GM12875 (cell line): ENCODE measurements at regions not wholly inside any gene's neighbourhood (a gene's known extent, or its start where the extent isn't known, plus 50 kb on each side); places are given as distances from the start of the nearest gene placed in this dataset.

Experiments used
- H3K4me3 ChIP-seq: one replicate; pipeline ENCODE4 v1.5.1; 2011; ENCODE audit warnings: low read depth, low read length, control low read depth
- TF ChIP-seq, protein P1 (sequence below): IDR thresholded peaks from 2 replicates; pipeline ENCODE4 v1.5.1; 2011; ENCODE audit warnings: low read depth, mild to moderate bottlenecking, control low read depth, inconsistent platforms, low read length, moderate library complexity, borderline replicate concordance; ENCODE audit not compliant: insufficient read depth

DNA sequence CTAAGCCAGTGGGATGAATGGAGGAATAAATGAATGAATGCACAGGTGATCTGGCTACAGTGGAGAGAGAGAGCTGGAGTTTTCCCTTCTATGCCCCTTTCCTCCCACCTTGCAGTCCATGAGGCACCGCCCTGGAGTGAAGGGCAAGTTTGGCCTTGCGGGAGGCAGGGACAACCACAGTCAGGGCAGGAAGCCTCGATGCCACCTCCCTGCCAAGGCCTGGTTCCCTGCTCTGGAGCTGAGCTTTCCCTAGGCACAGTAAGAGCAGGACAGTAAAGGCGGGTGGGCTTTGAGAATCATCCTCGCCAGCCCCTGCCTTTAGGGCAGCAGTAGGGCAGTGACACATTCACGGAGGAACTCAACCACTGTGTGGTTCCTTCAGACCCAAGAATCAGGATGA lies 72.6 kb downstream of the RBFOX3 start:
- TF ChIP-seq, protein P1, sequence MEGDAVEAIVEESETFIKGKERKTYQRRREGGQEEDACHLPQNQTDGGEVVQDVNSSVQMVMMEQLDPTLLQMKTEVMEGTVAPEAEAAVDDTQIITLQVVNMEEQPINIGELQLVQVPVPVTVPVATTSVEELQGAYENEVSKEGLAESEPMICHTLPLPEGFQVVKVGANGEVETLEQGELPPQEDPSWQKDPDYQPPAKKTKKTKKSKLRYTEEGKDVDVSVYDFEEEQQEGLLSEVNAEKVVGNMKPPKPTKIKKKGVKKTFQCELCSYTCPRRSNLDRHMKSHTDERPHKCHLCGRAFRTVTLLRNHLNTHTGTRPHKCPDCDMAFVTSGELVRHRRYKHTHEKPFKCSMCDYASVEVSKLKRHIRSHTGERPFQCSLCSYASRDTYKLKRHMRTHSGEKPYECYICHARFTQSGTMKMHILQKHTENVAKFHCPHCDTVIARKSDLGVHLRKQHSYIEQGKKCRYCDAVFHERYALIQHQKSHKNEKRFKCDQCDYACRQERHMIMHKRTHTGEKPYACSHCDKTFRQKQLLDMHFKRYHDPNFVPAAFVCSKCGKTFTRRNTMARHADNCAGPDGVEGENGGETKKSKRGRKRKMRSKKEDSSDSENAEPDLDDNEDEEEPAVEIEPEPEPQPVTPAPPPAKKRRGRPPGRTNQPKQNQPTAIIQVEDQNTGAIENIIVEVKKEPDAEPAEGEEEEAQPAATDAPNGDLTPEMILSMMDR: no peak
- H3K4me3 ChIP-seq: no peak overlapping the region

DNA sequence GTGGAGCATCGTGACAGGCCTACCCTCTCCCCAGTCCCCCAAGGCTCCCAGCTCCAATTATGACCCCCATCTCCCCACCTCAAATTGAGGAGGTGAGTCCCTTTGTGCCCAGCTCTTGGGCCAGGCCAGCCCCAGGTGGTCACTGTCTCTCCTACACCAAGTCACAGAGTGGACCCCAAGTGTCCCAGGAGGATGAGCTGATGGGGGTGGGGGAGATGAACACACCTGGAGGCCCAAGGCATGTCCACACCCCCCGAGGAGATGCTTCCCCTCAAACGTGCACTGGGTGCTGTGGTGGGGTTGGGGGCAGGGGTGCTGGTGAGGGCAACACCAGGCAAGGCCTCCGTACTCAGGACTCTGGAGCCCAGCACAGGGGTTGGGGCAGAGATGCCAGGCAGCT lies 73.2 kb downstream of the RBFOX3 start:
- TF ChIP-seq, protein P1: no peak

DNA sequence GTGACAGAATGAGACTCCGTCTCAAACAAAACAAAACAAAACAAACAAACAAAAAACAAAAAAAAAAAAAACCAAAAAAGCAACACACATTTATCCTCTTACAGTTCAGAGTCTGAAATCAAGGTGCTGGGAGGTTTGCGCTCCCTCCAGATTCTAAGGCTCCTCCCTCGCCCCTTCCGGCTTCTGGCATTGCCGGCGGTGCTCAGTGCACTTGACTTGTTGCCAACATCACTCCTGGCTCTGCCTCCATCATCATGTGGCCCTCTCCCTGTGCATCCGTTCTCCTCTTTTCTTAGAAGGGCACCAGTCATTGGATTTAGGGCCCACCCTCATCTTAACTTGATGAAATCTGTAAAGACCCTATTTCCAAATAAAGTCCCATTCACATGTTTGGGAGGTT lies 73.8 kb downstream of the RBFOX3 start:
- TF ChIP-seq, protein P1: no peak
- H3K4me3 ChIP-seq: no peak overlapping the region

More for the DNA sequence above, 73.2 kb downstream of the RBFOX3 start:
- H3K4me3 ChIP-seq: no peak overlapping the region

DNA sequence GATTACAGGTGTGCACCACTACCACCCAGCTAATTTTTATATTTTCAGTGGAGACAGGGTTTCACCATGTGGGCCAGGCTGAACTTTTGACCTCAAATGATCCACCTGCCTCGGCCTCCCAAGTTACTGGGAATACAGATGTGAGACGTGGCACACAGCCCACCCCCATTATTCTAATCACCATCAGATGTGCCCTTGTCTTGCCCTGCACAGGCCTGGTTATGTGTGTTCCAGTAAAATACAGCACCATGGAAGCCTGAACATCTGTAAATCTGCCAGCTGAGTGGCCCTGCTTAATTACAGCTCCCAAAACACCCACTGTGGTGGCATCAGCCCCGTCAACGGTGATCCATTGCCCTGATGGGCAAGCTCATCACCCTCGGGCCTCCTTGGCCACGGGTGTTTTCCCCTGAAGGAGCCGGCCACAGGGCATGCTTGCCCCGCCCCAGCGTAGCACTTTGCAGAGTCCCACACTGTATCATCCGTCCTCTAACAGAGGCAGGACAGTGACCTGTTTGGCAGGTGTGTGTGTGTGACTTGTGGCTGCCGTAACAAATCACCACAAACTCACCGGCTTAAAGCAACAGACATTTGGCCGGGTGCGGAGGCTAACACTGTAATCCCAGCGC lies 74.5 kb downstream of the RBFOX3 start:
- TF ChIP-seq, protein P1: no peak
- no peak overlapping the region for H3K4me3 ChIP-seq

DNA sequence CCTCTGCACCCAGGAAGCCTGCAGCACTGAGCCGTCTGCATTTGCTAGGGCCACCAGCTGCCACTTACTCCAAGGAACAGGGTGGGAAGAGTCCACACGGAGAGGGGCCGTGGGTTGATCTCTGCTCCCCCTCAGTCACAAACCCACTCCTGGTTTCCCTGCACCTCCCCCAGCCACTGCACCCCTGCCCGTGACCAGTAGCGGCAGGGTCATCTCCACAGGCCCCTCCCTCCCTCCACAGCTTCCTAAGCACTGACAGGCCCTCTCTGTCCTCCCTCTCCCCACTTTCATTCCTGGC lies 75.2 kb downstream of the RBFOX3 start:
- TF ChIP-seq, protein P1: no peak
- H3K4me3 ChIP-seq: no peak overlapping the region

DNA sequence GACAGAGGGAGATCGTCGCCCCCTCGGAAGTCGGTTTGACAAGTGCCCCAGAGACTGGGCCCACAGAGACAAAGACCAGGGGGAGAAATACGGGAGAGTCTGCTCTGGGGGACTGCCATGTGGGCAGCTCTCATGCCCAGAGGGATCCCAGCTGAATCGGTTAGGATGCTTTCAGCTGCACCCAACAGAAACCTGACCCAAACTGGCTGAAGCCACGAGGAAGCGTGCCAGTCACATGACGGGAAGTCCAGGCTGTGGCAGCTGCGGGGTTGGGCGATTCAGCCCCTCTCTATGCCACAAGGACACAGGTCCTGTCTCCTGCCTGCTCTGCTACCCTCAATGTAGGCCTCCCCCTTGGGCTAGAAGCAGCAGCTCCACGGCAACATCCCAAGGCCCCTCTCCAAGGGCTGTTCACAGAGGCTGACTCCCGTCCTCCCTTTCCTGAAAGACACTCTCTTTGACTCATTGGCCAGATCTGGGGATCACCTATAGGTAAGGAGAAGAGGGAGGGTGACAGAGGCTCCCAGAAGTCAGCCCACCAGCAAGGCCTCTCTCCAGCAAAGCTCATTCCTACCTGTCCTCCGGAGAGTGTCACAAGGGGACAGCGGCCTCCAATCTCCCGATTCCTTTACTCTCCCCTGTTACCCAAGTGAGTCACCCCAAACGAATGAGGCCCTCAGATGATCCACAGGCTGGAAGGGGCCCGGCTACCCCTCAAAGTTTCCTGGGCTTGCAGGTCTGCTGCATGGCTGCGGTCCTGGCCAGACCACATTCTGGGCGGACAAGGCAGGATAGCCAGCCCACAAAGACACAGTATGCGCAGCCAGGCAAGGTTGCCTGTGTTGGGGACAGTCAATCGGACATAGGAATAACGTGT lies 75.8 kb downstream of the RBFOX3 start:
- no peak overlapping the region for H3K4me3 ChIP-seq
- TF ChIP-seq, protein P1: no peak

DNA sequence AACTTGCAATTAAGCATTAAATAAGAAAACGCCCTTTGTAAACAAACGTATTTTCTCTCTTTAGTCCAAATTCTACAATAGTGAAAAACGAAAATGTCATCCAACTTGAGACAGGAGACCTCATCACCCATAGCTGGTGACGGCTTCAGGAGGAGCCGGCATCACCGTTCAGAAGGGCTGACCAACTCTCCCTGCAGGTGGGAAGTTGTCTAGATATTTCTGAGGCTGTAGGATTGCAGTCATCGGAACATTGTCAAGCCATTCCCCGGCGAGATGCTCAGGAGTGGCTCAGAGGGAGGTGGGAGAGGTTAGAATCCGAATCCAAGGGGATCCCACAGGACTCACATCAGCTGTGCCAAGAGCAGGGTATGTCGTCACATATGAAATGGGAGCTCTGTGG lies 76.7 kb downstream of the RBFOX3 start:
- TF ChIP-seq, protein P1: no peak
- H3K4me3 ChIP-seq: no peak overlapping the region
